Amniotic epithelial cell (primary cell): ENCODE measurements at regions not wholly inside any gene's neighbourhood (a gene's known extent, or its start where the extent isn't known, plus 50 kb on each side); places are given as distances from the start of the nearest gene placed in this dataset.
"Not testable (repeated sequence)": the region's sequence is repeated elsewhere in the genome, so short reads cannot be mapped to it uniquely, and the experiment has no call there.

Source experiments
- DNase-seq: peaks from one replicate; pipeline ENCODE4 v3.0.0-alpha.2; 2010; ENCODE audit warnings: low read depth

- peak; percentile 54 for DNase-seq
Measured at GRCh38 chr6:11486959-11487358, 50.6 kb upstream of the TMEM170B start.

- no peak for DNase-seq
Measured at GRCh38 chr6:11486486-11486885, 51.1 kb upstream of the TMEM170B start.

- no peak for DNase-seq
Measured at GRCh38 chr6:11486051-11486450, 51.5 kb upstream of the TMEM170B start.

GRCh38 chr6:11485271-11485670, 52.3 kb upstream of the TMEM170B start:
- no peak for DNase-seq

- no peak for DNase-seq
Measured at GRCh38 chr6:11484441-11484840, 53.1 kb upstream of the TMEM170B start.

- DNase-seq: no peak
Measured at GRCh38 chr6:11482616-11483015, 54.9 kb upstream of the TMEM170B start.

GRCh38 chr6:11480541-11480940, 57.0 kb upstream of the TMEM170B start:
- peak; percentile 75 for DNase-seq

GRCh38 chr6:11479296-11479695, 58.3 kb upstream of the TMEM170B start:
- no peak for DNase-seq

- DNase-seq: no peak
Measured at GRCh38 chr6:11478586-11478985, 59.0 kb upstream of the TMEM170B start.

- no peak for DNase-seq
Measured at GRCh38 chr6:11475016-11475415, 62.5 kb upstream of the TMEM170B start.

GRCh38 chr6:11473008-11473740, 64.4 kb upstream of the TMEM170B start:
- DNase-seq: peak; percentile 64

GRCh38 chr6:11471261-11471660, 66.3 kb upstream of the TMEM170B start:
- no peak for DNase-seq

GRCh38 chr6:11469684-11470083, 67.9 kb upstream of the TMEM170B start:
- DNase-seq: no peak

- not testable (repeated sequence) for DNase-seq
Measured at GRCh38 chr6:11468271-11468670, 69.3 kb upstream of the TMEM170B start.

GRCh38 chr6:11467364-11467763, 70.2 kb upstream of the TMEM170B start:
- DNase-seq: no peak

GRCh38 chr6:11463398-11463780, 74.2 kb upstream of the TMEM170B start:
- DNase-seq: no peak

GRCh38 chr6:11462742-11463397, 74.7 kb upstream of the TMEM170B start:
- peak; percentile 46 for DNase-seq

GRCh38 chr6:11460837-11461661, 76.5 kb upstream of the TMEM170B start:
- DNase-seq: no peak

GRCh38 chr6:11460001-11460668, 77.4 kb upstream of the TMEM170B start:
- peak; percentile 51 for DNase-seq

GRCh38 chr6:11459079-11459610, 78.4 kb upstream of the TMEM170B start:
- no peak for DNase-seq

GRCh38 chr6:11458509-11458908, 79.0 kb upstream of the TMEM170B start:
- DNase-seq: no peak

- not testable (repeated sequence) for DNase-seq
Measured at GRCh38 chr6:11457422-11457821, 80.1 kb upstream of the TMEM170B start.
